Lower leg skin (tissue), 3 donors: ENCODE measurements at regions not wholly inside any gene's neighbourhood (a gene's known extent, or its start where the extent isn't known, plus 50 kb on each side); places are given as distances from the start of the nearest gene placed in this dataset.

Experiments
- POLR2A ChIP-seq, 2 donors: fragments of 450-650 bp; IDR thresholded peaks; one replicate each; pipeline ENCODE4 v1.6.1; 2016 to 2017; ENCODE audit warnings: antibody characterized with exemption in 2 of 2, mild to moderate bottlenecking in 1 of 2, moderate library complexity in 1 of 2
- TF ChIP-seq, protein P1 (sequence below), 3 donors: fragments of 450-650 bp; IDR thresholded peaks; one replicate each; pipeline ENCODE4 v1.5.1; 2016; ENCODE audit warnings: antibody characterized with exemption in 3 of 3, mild to moderate bottlenecking in 3 of 3, moderate library complexity in 2 of 3

DNA sequence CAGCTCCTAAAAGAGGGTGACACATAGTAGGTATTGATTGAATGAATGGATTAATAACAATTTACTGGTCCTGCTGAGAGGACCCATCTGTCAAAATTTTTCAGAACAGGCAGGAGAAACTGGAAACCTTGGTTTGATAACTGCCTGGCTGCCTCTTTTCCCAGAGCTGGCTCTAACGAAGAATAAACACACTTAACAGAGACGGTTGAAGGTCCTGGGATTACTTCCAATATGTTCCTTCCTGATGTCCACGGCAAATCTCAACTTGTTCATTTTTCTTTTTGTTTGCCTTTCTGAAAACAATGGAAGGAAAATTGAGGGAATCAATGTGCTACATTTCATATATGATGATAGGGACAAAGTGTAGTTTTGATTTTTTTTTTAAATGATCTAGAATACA, 76.5 kb upstream of the SYT13 start:
- TF ChIP-seq, protein P1, sequence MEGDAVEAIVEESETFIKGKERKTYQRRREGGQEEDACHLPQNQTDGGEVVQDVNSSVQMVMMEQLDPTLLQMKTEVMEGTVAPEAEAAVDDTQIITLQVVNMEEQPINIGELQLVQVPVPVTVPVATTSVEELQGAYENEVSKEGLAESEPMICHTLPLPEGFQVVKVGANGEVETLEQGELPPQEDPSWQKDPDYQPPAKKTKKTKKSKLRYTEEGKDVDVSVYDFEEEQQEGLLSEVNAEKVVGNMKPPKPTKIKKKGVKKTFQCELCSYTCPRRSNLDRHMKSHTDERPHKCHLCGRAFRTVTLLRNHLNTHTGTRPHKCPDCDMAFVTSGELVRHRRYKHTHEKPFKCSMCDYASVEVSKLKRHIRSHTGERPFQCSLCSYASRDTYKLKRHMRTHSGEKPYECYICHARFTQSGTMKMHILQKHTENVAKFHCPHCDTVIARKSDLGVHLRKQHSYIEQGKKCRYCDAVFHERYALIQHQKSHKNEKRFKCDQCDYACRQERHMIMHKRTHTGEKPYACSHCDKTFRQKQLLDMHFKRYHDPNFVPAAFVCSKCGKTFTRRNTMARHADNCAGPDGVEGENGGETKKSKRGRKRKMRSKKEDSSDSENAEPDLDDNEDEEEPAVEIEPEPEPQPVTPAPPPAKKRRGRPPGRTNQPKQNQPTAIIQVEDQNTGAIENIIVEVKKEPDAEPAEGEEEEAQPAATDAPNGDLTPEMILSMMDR (IDR thresholded peaks at IDR 0.05), result no peak
- no peak for TF ChIP-seq POLR2A (IDR thresholded peaks at IDR 0.05)
